ENCODE measurements at regions not wholly inside any gene's neighbourhood (a gene's known extent, or its start where the extent isn't known, plus 50 kb on each side); places are given as distances from the start of the nearest gene placed in this dataset.

- no peaks in the 10 kb centered on the region for H3K4me1 ChIP-seq
- intact Hi-C loops (cut with DNase I; ENCODE audit: low total_unique reads) = no loop called here
- no peak overlapping the region for H3K4me3 ChIP-seq
- H3K27me3 ChIP-seq (replicated peaks in 1 of 7) = no peaks in the 10 kb centered on the region
- DNase-seq = no peak
- WGBS, 5 donors = 38 to 59% (median 49%) methylated on average over 3 of the region's 3 CpGs
- H3K27ac ChIP-seq = peak overlapping the region in 3 of 8 donors; percentile 6 to 78 (median 68)
- H3K9me3 ChIP-seq = peaks cover 0 to 12% (median 0%) of the 10 kb centered on the region in 8 donors
- H3K36me3 ChIP-seq = no peaks in the 10 kb centered on the region
- no peak for TF ChIP-seq POLR2A (IDR thresholded peaks at IDR 0.05)
- TF ChIP-seq CTCF (IDR thresholded peaks at IDR 0.05 in 8 of 11, conservative IDR thresholded peaks at IDR 0.05 in 3 of 11) = no peak
- TF ChIP-seq POLR2AphosphoS5 (IDR thresholded peaks at IDR 0.05) = no peak
Measured at GRCh38 chr12:126033751-126034150, 968.5 kb downstream of the AACS start.

GRCh38 chr12:126036348-126036747 is 971.1 kb downstream of the AACS start:
- no peaks in the 10 kb centered on the region for H3K36me3 ChIP-seq
- H3K27me3 ChIP-seq (replicated peaks in 1 of 7) = no peaks in the 10 kb centered on the region
- H3K27ac ChIP-seq = peak overlapping the region in 5 of 8 donors; percentile 54 to 78 (median 68)
- peaks cover 0 to 27% (median 7%) of the 10 kb centered on the region in 8 donors for H3K9me3 ChIP-seq
- no peaks in the 10 kb centered on the region for H3K4me1 ChIP-seq
- no peak overlapping the region for H3K4me3 ChIP-seq
- TF ChIP-seq POLR2A (IDR thresholded peaks at IDR 0.05) = no peak
- no peak for TF ChIP-seq CTCF (IDR thresholded peaks at IDR 0.05 in 8 of 11, conservative IDR thresholded peaks at IDR 0.05 in 3 of 11)
- no peak for TF ChIP-seq POLR2AphosphoS5 (IDR thresholded peaks at IDR 0.05)
- no peak for DNase-seq
- intact Hi-C loops (cut with DNase I; ENCODE audit: low total_unique reads) = no loop called here

- no peak for DNase-seq
- peaks cover 0 to 30% (median 5%) of the 10 kb centered on the region in 8 donors for H3K9me3 ChIP-seq
- no peaks in the 10 kb centered on the region for H3K27me3 ChIP-seq (replicated peaks in 1 of 7)
- no peak overlapping the region for H3K27ac ChIP-seq
- H3K4me3 ChIP-seq = no peak overlapping the region
- intact Hi-C loops (cut with DNase I; ENCODE audit: low total_unique reads) = no loop called here
- TF ChIP-seq POLR2AphosphoS5 (IDR thresholded peaks at IDR 0.05) = no peak
- TF ChIP-seq CTCF (IDR thresholded peaks at IDR 0.05 in 8 of 11, conservative IDR thresholded peaks at IDR 0.05 in 3 of 11) = no peak
- TF ChIP-seq POLR2A (IDR thresholded peaks at IDR 0.05) = no peak
- WGBS, 5 donors = 40 to 69% (median 54%) methylated on average over 1 of the region's 1 CpG
- no peaks in the 10 kb centered on the region for H3K4me1 ChIP-seq
- H3K36me3 ChIP-seq = no peaks in the 10 kb centered on the region
Measured at GRCh38 chr12:126038434-126038833, 973.2 kb downstream of the AACS start.

- no peak for TF ChIP-seq POLR2A (IDR thresholded peaks at IDR 0.05)
- TF ChIP-seq POLR2AphosphoS5 (IDR thresholded peaks at IDR 0.05) = no peak
- no peak for TF ChIP-seq CTCF (IDR thresholded peaks at IDR 0.05 in 8 of 11, conservative IDR thresholded peaks at IDR 0.05 in 3 of 11)
Measured at GRCh38 chr12:126040307-126040706, 975.1 kb downstream of the AACS start.

More at GRCh38 chr12:126040307-126040706, 975.1 kb downstream of the AACS start:
- Histone ChIP-seq H3K27ac (no peak overlapping the region), H3K36me3 (no peaks in the 10 kb centered on the region), H3K4me1 (no peaks in the 10 kb centered on the region), H3K4me3 (no peak overlapping the region), H3K27me3 (replicated peaks in 1 of 7) (no peaks in the 10 kb centered on the region), H3K9me3 (peaks cover 0 to 45% (median 4%) of the 10 kb centered on the region in 8 donors)
- 71 to 84% (median 79%) methylated on average over 5 of the region's 5 CpGs for WGBS, 5 donors
- DNase-seq = no peak
- intact Hi-C loops (cut with DNase I; ENCODE audit: low total_unique reads) = no loop called here
